CD4-positive, alpha-beta T cell treated with Interleukin-15 for 4 hours (primary cell): ENCODE measurements at regions not wholly inside any gene's neighbourhood (a gene's known extent, or its start where the extent isn't known, plus 50 kb on each side); places are given as distances from the start of the nearest gene placed in this dataset.
"Not testable (repeated sequence)": the region's sequence is repeated elsewhere in the genome, so short reads cannot be mapped to it uniquely, and the experiment has no call there.

Experiments used
- DNase-seq: peaks from one replicate; pipeline ENCODE4 v3.0.0-alpha.2; 2020; ENCODE audit warnings: low spot score

DNA sequence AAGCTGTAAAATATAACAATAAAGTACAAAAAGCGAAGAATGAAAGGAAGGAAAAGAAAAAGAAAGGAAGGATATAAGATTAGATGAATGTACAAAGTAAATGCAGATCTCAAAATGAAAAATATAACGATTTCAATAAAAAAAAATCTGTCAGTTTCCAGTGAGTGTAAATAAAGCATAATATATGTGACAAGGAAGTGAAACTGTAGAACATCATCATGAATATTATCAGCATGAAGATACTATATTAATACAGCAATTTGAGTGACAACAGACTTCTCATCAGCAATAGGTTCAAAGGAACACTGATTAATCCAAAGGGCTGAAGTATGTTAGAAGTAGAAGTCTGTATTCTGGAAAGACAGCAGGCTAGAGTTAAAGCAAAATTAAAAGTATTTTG, 659.5 kb upstream of the MBL2 start:
- no peak for DNase-seq

DNA sequence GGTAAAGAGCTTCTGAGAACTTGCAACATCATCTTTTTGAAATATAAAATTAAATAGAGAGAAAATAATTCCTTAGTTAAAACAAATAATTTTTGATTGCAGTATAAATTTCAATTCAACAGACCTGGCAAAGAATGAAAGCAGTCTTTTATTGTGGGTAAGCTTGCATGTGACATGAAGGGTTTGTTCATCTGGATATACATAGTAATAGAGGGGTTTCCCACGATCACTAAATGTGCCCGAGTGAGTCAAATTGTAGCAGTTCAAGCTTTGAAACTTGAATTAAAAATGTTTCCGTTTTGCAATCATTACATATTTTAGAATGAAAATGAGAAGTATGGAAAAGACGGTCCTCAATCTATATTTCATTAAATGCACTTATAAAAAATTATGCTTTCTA, 658.4 kb upstream of the MBL2 start:
- DNase-seq, result no peak

DNA sequence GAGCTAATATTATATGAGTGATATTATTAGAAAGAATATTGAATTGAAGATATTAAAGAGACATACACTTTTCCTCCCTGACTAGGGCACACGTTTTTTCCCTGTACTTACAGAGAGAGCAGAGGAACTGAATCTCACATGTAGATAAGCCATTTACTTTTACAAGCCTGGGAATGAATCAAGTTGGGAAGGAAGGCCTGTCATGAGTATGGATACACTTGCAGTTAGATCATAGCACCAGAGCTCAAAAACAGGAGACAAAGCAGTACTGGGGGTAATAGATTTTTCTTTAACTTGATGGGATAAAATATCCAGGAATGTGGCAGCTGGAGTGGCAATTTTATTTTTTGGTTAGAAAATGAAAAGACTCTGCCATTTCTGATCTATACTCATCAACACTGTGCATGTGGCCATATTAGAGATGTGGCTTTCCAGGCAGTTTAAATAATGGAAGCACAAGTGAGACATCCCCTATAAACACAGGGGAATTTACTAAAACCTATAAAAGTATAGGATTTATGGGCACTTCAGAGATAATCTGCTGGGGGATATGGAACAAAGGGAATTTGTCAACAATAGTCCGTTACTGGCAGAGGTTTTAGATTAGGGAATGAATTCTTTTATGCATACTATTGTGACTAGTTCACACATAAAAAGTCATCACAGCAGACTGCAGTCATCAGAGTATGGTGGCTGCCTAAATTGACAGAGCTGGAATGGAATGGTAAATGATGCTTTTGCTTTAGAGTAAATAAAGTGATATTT, 657.7 kb upstream of the MBL2 start:
- DNase-seq, result no peak

DNA sequence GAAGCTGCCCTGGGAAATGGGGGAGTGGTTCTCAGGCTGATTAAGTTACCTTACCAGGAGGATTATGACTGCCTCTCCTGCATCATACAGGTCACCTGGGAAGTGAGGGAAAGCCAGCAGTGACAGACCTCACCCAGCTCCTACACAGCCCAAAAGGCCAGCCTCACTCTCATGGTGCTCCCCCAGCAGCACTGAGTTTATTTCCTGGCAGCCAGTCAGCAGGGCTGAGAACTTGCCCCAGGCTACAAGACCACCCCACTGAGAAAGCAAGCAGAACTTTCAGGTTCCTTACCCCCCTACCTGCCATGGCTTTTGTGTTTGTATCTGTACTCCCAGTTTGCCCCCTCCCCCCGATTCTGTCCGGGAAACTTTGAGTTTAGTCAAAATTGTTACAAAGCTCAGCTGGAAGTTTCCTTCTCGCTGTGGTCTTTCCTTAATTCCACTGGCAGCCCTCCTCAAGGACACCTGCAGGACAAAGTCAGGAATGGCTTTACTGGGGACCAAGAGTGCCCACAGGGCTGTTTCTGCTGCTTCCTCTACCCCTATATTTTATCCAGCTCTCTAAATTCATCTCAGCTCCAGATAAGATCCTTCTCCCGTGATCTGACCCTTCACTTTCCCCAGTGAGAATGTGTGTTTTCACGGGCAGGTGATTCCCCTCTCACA, 649.8 kb upstream of the MBL2 start:
- no peak for DNase-seq

DNA sequence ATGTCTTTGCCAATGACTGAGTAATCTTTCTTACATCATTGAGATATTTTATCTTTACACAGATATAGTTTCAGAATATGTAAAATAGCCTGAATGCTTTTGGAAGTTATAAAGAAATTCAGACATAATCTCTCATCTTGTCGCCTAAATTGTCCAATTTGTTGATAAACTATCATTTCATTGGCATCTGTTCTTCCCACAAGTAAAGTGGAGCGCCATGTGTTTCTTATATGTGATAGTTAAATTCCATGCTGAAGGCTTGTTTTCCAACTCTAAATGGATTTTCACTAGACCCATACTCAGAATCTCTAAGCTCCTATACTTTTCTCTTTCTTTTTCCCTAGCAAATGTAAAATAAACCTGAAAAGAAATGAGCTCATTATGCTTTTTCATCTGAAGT, 640.1 kb upstream of the MBL2 start:
- DNase-seq, result no peak

DNA sequence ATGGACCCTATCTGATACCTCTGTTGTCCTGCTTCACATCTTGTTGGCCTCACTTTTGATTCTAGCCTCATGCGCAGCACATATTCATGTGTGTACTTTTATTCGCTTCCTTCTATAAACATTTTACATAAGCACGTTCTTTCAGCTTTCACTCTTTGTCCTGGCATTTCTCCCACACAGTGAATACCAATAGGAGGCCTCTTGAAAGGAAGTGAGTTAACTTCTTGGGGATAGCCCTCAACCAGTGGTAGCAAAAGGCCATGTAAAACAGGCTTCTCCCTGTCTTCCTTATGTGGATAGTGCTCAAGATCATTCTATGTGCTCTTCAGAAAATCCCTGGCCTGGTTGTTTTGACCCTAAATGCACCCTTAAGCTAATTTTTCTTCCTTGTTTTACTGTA, 633.9 kb upstream of the MBL2 start:
- DNase-seq, result no peak

DNA sequence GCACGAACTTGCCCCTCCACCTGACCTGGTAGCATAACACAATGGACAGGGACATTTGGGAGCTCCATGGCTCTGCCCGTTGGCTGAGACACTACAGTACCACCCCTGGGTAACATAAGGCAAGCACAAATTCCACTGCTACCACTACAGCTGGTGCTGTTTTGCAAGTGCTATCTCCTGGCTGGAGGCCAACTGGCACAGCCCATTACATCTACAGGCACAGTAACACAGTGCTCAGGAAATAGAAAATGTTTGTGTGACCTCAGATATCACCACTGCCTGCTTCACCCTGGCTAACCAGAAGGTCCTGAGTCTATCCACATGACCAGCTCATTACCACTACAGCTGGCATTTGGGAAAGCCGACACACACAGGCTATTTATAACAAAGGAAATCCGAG, 631.1 kb upstream of the MBL2 start:
- DNase-seq, result no peak

DNA sequence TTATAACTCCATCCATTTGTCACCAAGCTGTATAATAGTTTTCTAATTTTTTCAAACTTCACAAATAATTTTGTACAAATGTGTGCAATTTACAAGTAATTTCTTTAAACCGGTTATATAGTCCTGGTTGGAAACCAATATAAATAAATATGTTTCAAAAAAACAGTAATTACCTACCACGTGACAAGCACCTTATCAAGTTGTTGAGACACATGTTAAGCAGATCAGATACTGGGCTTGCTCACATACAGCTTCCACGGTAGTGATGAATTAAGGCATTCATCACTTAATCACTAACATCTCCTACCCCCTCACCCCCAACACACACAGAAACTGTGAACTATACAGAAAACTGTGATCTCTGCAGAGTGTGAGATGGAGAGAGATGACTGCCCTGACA, 630.0 kb upstream of the MBL2 start:
- no peak for DNase-seq

DNA sequence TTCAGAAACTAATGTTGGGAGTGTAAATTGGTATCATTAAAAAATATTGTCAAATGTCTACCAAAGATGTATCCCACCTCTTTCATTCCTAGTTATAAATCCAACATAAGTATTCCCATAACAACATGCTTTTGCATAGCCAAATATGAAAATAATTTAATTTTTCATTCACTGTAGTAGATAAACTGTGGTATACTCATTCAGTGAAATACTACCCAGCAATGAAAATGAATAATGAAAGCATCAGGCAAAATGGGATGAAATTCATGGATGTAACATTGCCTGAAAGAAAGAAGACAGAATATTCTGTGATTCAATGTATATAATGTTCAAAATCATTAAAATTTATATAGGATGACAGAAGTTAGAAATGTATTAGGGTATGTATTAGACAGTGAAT, 629.0 kb upstream of the MBL2 start:
- no peak for DNase-seq

DNA sequence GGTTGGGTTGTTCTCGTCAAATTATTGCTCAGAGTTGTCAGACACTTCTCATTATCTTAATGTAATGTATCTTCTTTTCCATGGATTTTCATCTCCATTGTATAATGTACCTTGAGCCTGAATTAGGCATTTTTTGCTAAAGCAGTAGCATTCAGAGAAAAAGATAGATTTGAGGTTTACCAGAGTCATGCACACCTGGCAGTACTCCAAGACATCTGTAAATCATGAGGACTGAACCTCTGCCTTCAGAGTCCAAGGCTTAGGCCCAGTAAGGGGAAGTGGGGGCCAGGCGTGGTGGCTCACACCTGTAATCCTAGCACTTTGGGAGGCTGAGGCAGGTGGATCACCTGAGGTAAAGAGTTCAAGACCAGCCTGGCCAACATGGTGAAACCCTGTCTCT, 624.3 kb upstream of the MBL2 start:
- DNase-seq, result no peak

DNA sequence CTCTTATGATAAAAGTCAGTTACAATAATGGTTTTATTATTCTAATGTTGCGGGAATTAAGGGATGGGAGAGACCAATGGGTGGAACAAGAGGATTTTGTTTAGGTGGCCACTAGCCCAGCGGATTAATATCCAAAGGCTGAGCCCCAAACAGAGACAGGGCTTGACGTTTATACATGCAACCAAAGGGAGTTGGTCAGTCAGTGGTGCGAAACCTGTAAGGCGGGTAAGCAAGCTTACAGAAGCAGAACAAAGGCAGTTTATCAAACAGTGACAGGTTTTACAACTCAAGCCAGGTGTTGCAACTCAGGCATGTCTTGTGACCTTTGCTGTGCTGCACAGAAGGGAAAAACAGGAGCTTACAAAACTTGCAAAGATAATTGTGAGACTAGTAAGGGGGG, 622.9 kb upstream of the MBL2 start:
- no peak for DNase-seq

DNA sequence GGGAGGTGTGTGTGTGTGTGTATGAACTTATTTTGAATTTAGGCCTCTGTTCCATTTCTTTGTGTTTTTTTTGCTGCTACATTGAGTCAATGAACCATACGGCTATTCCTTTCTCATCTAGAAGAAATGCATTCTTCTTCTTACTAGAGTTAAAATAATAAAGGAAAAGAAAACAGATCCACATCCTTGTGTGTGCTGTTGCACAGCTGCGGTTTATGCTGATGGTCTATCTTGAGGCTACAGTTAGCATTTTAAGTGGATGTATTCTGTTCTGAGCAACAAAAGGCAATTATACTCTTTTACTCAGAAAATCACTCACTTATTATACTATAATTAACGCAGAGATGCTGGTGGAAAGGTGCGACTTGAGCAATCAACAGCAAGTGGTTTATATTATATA, 615.0 kb upstream of the MBL2 start:
- no peak for DNase-seq

DNA sequence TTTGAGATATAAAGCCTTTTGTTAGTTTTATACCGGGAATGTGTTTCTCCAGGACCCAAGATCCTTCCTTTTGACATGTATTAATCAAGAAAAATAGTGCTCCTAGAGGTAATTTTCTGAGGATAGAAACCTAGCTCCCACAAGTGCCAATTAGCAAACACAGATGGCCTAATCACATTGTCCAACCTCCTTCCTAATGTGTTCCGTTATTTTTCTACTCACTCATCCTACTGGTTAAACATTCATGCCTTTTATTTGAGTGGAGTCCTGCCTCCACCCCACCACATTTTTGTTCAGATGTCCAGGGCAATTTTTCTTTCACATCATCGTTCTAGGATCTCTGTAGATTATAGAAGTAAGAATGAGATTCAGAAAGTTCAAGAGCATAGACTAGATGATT, 610.0 kb upstream of the MBL2 start:
- no peak for DNase-seq

DNA sequence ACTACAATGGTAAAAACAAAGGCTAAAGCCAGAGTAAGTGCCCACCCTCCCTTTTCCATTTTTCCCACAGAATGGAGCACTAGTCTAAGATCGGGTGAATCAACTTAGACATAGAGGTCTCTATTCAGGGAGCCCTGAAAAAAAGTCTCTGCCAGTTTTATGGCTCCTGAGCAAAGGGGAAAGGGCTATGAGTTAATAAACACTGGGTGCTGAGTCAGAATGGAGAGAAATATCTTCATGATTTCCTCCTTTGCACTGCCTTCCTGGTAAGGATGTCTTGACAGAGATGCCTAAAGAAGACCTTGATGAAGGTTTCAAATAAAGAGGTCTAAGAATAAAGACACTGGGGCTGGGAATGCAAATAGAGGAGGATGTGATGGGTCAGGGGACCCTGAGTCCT, 607.4 kb upstream of the MBL2 start:
- DNase-seq, result no peak

DNA sequence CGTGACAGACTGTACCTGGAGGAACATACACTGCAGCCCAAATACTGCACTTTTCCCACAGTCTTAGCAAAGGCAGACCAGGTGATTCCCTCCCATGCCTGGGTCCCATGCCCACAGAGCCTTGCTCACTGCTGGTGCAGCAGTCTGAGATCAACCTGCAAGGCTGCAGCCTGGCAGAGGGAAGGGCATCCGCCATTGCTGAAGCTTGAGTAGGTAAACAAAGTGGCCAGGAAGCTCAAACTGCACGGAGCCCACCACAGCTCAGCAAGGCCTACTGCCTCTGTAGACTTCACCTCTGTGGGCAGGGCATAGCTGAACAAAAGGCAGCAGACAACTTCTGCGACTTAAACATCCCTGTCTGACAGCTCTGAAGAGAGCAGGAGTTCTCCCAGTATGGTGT, 597.8 kb upstream of the MBL2 start:
- DNase-seq, result no peak

DNA sequence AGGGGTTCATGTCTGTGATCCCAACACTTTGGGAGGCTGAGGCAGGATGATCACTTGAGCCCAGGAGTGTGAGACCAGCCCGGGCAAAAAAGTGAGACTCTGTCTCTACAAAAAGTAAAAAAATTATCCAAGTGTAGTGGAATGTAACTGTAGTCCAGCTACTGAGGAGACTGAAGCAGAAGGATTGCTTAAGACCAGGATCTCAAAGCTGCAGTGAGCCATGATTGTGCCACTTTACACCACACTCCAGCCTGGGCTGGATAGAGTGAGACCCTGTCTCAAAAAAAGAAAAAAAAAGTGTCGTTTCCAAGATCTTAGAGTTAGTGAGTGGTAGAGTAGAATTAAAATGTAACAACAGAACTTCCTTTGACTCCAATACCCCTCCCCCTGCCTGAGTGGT, 589.4 kb upstream of the MBL2 start:
- DNase-seq, result no peak

DNA sequence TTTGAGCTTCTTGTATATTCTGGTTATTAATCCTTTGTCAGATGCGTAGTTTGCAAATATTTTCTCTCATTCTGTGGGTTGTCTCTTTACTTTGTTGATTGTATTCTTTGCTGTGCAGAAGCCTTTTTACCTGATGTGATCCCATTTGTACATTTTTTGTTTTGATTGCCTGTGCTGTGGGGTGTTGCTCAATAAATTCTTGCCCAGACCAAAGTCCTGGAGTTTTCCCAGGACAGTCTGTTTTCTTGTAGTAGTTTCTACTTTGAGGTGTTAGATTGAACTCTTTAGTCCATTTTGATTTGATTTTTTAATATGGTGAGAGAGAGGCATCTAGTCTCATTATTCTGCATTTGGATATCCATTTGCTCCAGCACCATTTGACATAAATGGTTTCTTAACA, 588.7 kb upstream of the MBL2 start:
- DNase-seq, result no peak

DNA sequence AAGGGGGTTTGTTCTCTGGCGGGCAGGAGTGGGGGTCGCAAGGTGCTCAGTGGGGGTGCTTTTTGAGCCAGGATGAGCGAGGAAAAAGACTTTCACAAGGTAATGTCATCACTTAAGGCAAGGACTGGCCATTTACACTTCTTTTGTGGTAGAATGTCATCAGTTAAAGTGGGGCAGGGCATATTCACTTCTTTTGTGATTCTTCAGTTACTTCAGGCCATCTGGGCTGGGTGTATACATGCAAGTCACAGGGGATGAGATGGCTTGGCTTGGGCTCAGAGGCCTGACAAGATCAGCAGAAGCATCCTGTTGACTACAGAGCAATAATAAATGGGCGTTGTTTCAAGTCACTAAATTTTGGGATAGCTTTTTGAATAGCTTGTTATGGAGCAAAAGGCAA, 586.4 kb upstream of the MBL2 start:
- DNase-seq, result not testable (repeated sequence)

DNA sequence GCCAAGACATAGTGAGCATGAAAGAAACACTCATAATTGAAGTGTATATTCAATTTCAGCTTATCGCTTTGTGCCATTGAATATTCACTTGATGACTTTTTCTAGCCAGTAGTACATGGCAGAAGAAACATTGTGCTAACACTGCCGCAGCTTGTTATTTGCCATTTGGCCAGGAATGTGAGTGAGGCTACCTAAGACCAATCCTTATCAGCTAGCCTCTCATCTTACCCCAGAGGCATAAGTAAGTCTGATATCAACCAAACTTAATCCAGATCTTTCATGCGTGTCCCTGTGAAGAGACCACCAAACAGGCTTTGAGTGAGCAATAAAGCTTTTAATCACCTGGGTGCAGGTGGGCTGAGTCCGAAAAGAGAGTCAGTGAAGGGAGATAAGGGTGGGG, 586.0 kb upstream of the MBL2 start:
- DNase-seq, result no peak

DNA sequence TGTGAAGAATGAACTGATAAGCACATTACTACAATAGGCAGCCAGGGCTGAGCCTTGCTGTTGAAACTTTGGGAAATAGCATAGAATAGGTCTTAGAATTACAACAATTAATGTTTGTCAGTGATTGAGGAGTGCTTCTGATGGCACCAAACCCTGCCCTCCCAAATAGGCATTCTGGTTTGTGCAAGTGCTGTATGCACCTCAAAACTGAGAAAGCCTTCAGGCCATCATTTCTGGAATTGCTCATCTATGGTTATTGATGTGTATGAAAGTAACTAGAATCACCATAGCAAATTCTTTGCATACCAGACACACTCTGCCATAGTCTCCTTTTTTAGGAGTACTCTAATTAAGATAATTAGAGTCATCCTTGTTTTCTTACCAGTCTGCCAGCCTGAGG, 585.0 kb upstream of the MBL2 start:
- no peak for DNase-seq

DNA sequence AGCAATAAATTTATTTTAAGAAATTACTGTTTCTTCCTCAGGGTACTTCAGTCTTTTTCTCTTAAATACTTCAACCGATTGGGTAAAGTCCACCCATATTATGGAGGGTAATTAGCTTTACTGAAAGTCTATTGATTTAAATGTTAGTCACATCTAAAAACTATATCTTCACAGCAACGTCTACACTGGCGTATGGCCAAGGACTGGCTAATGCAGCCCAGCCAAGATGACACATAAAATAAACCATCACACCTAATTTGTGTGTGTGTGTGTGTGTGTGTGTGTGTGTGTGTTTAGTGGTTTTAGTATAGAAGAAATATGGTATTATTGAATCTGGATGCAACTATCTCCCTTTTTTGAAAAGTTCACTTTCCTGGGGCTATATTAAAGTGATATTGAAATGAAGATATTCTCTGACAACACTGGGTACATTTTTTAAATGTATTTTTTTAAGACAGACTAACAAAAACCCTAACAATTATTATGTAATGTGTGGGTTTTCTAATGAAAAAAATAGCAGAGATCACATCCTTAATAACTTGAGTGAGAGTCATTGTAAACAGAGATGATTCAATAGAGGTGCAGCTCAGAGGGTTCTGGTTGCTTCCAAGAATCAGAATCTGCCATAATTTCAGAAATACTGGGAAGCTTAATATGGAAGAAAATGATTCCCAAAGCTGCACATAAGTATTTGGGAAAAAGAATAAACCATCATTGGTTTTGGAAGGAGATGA, 584.2 kb upstream of the MBL2 start:
- DNase-seq, result no peak

DNA sequence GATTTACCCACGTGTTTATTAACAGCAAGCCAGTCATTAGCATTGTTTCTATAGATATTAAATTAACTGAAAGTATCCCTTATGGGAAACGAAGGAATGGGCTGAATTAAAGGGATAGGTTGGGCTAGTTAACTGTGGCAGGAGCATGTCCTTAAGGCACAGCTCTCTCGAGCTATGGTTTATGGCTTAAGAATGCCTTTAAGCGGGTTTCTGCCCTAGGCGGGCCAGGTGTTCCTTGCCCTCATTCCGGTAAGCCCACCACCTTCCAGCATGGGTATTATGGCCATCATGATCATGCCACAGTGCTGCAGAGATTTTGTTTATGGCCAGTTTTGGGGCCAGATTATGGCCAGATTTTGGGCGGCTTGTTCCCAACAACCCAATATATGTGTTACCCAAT, 569.9 kb upstream of the MBL2 start:
- DNase-seq, result not testable (repeated sequence)

DNA sequence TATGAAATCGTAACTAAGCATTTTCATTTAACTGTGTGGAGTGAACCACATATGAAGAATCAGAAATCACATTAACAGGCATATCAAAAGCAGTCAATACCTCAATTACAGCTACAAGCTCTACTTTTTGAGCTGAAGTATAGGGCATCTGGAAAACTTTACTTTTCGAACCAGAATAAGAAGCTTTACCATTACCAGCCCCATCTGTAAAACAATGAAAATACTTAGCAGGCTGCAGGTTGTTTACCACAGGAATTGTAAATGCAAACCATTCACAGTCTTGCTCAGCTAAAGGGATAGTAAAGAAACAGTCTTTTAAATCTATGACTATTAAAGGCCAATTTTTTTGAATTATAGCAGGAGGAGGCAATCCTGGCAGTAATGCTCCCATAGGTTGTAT, 565.6 kb upstream of the MBL2 start:
- not testable (repeated sequence) for DNase-seq
